HG03354 (cell line): ENCODE measurements at regions not wholly inside any gene's neighbourhood (a gene's known extent, or its start where the extent isn't known, plus 50 kb on each side); places are given as distances from the start of the nearest gene placed in this dataset.
"Not testable (repeated sequence)": the region's sequence is repeated elsewhere in the genome, so short reads cannot be mapped to it uniquely, and the experiment has no call there.

Experiments used
- ATAC-seq: cut with Tn5 transposase; IDR thresholded peaks from one replicate; pipeline ENCODE4 v1.9.1; 2021; ENCODE audit warnings: mild to moderate bottlenecking; ENCODE audit not compliant: unreplicated experiment, poor library complexity, severe bottlenecking

DNA sequence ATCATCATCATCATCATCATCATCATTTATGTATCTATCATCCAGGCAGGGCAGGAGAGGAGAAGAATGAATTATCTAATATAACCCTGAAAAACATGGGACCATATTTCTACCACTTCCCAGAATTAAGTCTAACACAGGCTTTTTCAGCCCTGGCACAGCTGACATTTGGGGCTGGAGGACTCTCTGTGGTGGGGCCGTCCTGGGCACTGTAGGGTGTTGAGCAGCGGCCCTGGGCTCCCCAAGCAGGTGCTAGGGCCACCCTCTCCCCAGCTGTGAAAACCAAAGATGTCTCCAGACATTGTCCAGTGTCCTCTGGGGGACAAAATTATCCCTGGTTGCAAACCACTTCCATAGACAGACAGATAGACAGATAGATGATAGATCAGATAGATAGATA is 288.4 kb downstream of the CRLF2 start:
- no peak for ATAC-seq

DNA sequence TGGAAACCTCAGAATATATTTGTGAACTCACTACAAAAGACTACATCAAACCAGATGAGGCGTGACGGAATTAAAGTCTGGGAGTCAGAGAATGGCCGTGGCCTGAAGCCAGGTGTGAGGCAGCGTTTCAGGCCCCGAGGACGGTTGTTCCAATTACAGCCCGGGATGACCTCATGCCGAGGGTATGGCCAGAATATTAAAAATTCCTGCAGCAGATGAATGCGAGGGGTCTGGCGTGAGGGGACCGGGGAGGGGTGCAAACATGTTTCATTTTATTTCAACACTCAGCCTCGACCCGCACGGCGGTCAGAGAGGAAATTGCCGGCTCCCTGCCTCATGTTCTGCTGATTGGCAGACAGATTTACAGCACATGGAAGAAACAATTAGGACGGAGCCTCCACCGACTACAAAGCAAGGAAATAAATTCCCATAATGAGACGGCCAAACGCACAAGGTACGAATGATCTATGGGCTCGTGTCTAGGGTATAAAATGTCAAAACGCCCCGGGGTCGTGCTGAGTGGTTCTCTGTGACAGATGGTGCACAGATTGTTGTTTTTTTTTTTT is 289.7 kb downstream of the SHOX start:
- no peak for ATAC-seq

DNA sequence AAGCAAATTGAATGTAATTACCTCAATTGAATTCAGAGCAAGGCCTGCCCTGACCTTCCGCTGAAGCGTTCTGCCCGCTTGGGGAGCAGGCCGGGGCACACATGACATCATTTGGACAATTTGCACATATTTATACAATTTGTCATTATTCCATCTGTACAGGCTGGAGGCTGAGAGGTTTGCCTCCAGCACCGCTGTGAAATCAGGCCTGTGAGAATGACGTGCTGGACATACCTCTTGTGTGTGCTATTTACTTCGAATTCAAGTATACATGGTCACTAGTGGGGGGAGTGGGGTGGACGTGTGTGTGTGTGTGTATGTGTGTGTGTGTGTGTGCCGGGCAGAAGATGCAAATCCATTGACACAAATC is 285.6 kb downstream of the SHOX start:
- ATAC-seq = no peak

DNA sequence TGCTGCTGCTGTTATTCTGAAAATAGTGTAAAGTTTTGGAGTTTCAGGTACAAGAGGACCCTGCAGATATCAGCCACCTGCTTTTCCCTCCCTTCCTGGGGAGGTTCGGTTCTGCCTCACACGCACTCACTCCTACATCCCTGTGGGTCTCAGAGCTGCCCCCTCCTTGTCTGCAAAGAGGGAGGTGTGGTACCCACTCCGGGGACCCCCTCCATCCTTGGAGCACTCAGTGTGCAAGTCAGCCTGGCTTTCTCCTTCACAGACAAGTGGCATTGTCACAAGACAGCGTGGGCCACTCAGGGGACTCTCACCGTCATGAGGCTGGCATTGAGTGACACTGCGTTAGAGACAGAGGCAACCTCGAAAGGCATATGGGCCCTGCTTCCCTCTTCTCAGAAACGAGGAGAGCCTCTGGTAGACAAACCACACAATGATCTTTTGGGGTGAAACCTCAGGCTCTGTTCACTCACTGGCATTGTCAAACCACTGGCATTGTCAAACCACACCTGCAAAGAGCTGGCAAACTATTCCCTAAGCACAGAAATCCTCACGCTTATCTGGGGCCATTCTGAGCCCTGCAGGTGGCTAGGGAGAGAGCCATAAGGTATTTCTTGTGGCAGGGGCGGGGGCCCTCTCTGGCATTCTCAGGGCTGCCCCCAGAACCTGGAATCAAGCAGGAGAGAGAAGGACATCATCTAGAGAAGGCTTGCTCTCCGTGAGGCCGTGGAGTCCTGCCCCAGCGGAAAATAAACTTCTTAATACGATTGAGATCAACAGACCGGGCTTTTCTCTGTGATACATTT is 285.0 kb downstream of the SHOX start:
- no peak for ATAC-seq

DNA sequence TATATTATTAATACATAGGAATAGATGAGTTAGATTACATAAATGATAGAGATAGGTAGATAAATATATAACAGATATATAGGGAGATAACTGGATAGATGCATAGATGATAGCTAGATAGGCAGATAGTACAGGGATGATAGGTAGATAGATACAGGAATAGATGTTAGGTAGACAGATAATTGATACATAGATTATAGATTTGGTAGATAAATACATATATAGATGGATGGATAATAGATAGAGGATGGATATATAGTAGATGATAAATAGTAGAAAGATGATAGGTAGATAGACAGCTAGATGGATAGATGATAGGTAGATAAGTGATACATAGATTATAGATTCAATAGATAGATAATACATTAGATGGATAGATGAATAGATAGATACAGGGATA is 283.6 kb downstream of the SHOX start:
- no peak for ATAC-seq

DNA sequence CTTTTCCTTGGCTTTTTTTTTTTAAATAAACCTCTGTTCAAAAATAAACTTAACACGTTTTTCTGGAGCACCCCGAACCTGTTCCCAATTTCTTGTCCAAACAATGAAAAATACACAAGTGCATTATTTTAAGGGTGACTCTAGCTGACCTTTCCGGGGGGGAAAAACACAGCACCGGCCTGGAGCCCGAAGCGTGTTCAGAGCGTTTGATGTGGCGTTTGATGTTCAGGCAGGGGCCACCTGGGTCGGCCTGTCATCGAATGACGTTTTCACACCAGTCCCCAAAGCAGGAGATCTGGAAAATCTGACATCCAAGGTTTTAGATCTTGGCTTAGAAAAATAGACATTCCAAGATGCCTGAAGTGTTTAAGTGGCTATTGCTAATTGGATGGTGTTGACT is 282.1 kb downstream of the SHOX start:
- ATAC-seq = no peak

DNA sequence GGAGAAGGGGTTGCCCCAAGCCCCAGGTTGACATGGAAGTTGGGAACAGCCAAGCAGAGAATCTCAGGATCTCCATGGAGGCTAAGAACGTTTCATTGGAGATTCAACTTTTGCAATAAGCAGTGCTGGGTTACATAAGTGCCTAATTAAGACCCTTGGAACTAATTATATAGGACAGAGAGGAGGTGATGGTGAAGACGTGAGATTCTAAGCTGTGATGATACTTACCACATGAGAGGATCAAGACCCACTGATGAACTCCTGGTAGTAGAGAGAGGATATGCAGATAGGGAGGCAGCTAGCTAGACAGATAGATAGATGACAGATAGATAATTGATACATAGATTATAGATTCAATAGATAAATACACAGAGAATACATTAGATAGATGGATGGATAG is 278.5 kb downstream of the SHOX start:
- ATAC-seq = not testable (repeated sequence)

DNA sequence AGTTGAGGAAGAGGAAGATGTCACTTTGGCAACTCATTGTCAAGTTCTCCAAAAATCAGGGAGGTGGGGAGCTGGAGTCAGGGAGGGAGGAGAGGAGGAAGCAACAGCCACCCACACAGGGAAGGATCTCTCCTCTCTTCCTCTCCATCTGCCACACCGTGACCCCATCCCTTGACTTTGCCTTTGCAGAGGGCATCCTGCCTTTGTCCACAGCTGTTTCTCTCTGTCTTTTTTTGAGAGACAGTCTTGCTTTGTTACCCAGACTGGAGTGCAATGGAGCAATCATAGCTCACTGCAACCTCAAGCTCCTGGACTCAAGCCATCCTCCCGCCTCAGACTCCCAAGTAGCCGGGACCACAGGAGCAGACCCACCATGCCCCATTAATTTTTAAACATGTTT is 276.0 kb downstream of the SHOX start:
- ATAC-seq = no peak

DNA sequence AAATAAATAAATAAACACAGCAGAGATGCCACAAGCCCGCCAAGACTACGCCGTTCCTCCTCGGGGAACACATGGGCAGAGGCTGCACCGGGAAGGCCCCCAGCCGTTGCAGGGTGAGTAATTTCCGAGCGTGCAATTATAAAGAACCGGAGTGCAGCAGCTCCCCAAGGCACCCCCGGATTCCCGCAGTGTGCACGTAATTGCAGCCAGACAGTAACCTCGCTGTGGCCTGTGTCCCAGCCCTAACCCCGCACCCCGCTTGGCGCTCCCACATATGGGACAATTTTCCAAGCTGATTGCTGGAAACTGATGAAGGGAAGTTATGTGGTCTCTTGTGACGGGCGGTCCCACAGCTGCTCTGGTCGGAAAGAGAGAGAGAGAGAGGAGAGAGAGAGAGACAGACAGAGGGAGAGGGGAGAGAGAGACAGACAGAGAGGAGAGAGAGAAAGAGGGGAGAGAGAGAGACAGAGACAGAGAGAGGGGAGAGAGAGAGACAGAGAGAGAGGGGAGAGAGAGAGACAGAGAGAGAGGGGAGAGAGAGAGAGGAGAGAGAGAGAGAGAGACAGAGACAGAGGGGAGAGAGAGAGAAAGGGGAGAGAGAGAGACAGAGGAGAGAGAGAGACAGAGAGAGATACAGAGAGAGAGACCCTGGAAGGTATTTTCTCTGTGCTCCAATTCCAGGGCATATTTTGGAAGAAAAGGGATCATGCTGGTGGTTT is 275.4 kb downstream of the SHOX start:
- ATAC-seq = no peak

DNA sequence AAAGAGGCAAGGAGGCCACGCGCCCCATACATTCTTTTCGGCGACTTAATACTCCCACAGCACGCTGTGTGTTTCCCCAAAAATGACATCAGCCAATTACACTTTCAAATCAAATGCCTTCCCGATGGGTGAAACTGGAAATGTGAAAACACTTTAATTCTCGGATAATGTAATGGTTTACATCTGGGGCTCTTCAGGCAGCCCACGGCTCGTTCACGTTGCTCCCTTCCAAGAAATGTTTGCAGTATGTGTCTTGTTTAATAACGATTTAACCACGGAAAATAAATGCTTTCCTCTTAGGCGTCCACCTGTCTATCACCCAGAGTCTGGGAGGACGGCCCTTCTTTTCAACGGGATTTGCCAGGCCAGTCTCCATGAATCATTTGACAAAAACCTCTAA is 272.5 kb downstream of the SHOX start:
- ATAC-seq = no peak

DNA sequence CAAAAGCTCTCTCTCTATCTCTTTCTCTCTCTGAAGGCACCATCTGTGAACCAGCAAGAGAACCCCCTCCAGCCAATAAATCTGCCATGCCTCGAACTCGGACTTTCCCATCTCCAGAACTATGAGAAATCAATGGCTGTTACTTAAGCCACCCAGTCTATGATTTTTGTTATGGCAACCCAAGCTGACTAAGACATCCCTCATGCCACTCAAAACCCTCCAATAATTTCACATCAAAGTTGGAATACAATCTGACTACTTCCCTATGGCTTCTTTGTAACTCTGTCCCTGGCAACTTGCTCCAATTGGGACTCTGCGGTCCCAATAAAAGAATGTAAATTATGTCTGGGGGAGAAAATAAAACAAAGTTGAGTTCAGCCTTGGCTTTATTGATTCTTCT is 265.7 kb downstream of the SHOX start:
- ATAC-seq = no peak

DNA sequence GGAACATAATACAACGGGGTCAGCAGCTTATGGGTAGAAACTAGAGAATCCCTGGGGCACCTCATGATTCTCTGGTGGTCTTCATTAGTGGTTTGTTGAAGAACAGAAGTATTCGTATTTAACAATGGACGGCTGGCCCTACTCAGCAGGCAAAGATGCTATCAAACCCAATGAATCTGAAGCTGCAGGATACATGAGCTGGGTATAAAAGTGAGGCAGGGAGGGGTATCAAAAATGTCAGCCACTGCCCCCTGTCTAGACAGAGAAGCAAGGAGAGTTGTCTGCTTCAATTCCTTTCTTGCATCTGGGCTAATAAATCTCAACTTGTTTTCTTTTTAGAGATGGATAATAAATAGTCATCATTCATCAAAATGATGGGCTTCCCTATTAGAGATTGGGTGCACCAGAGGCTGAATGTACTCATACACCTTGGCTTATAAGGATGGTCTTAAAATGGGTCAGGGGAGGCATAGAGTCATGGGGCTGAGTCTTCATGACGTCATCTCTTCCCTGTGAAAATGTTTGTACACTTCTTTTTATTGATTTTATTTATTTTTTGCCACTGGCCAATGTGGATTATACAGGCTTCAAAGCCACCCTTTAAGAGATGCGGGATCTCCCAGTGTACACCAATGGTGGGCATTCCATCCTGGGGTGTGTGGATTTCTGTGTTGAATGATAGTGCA is 259.5 kb downstream of the SHOX start:
- ATAC-seq = no peak

DNA sequence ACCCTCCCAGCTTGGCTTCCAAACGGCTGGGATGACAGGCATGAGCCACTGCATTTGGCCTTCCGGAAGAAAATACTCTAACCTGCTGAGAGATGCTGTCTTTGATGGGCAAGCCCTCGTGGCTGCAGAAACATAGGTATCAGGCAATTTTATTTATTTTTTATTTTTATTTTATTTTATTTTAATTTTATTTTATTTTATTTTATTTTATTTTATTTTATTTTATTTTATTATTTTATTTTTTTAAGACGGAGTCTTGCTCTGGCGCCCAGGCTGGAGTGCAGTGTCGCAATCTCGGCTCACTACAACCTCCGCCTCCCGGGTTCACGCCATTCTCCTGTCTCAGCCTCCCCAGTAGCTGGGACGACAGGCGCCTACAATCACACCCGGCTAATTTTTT is 257.1 kb downstream of the SHOX start:
- not testable (repeated sequence) for ATAC-seq

DNA sequence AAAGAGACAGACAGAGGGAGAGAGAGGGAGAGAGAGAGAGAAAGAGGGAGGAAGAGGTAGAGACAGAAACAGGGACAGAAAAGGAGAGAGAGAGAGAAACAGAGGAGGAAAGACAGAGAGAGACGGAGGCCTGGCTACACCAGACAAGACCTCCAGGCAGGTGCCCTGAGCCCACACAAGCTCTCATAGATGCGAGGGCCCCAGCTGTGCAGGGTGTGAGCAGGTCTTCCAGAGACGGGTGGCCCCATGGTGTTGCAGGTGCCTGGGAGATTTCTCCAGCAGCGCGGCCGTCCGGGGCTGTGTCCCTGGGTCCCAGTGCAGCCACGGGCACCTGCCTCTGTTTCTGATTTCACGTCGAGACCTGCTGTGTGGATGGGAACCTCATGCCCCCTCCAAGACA is 253.0 kb downstream of the SHOX start:
- ATAC-seq = no peak

DNA sequence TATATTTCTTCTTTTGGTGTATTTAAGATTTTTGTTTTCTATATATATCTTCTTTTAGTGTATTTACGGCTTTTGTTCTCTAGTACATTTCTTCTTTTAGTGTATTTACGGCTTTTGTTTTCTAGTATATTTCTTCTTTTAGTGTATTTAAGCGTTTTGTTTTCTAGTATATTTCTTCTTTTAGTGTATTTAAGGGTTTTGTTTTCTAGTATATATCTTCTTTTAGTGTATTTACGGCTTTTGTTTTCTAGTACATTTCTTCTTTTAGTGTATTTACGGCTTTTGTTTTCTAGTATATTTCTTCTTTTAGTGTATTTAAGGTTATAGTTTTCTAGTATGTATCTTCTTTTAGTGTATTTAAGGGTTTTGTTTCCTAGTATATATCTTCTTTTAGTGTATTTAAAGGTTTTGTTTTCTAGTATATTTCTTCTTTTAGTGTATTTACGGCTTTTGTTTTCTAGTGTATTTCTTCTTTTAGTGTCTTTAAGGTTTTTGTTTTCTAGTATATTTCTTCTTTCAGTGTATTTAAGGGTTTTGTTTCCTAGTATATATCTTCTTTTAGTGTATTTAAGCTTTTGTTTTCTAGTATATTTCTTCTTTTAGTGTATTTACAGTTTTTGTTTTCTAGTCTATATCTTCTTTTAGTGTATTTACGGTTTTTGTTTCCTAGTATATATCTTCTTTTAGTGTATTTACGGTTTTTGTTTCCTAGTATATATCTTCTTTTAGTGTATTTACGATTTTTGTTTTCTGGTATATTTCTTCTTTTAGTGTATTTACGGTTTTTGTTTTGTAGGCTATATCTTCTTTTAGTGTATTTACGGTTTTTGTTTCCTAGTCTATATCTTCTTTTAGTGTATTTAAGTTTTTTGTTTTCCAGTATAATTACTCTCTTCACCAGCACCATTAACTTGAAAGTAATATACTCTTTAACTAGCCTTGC is 249.4 kb downstream of the SHOX start:
- ATAC-seq = not testable (repeated sequence)

DNA sequence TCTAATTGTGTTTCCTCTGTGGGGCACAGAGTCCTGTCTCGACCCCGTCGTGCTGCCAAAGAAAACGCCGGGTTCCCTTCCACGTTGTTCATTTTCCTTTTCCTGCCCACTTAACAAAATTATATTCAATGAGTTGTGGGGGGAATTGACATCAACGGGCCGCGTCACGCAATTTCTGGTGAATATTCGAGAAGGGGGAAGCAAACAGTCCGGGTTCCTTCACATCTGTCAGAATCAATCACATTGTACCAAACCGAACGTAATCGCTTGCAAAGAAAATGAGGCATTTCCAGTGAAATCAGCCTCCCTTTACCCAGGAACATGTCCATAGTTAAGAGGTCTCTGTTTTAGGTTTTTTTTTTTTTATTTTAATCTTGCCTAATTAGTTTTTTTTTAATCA is 243.5 kb downstream of the SHOX start:
- ATAC-seq = no peak

DNA sequence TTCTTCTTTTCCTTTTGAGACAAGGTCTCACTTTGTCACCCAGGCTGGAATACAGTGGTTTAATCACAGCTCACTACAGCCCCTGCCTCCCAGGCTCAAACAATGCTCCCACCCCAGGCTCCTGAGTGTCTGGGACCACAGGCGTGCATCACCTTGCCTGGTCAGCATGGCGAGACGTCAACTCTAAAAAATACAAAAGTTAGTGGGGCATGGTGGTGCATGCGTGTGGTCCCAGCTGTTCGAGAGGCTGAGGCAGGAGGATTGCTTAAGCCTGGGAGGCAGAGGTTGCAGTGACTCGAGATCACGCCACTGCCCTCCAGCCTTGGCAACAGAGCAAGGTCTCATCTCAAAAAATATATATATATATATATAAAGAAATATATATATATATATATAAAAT is 242.4 kb downstream of the SHOX start:
- ATAC-seq = no peak

DNA sequence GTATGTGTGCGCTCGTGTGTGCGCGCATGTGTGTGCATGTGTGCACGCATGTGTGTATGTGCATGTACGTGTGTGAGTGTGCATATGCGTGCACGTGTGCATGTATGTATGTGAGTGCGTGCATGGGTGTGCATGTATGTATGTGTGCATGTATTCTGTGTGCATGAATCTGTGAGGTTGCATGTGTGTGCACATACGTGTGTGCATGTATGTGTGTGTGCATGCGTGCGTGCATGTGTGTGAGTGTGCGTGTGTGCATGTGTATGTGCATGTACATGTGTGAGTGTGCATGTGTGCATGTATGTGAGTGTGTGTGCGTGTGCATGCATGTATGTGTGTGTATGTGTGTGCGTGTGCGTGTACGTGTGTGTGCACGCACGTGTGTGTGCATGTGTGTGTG is 241.5 kb downstream of the SHOX start:
- ATAC-seq = no peak

DNA sequence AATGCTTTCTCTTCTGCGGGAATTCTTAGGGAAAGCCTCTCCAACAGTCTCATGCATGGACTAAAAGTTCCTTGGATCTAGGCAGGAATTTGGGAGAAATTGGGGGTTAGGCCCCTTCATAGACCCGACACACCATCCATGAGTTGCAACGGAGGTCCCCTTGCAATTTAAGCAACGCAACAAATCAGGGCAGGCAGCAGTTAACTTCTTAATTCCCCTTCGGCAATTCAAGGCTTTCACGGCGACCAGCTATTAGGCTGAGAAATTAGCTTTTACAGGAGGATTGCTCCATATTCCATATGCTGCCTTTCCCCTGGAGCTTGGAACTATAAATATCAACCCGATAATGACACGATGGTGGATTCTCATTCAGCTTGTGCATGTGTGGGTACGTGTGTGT is 241.0 kb downstream of the SHOX start:
- ATAC-seq = no peak
